GM18861 (cell line): ENCODE measurements at regions not wholly inside any gene's neighbourhood (a gene's known extent, or its start where the extent isn't known, plus 50 kb on each side); places are given as distances from the start of the nearest gene placed in this dataset.

Experiments
- ATAC-seq: cut with Tn5 transposase; IDR thresholded peaks from one replicate; pipeline ENCODE4 v1.9.1; 2021; ENCODE audit not compliant: unreplicated experiment

DNA sequence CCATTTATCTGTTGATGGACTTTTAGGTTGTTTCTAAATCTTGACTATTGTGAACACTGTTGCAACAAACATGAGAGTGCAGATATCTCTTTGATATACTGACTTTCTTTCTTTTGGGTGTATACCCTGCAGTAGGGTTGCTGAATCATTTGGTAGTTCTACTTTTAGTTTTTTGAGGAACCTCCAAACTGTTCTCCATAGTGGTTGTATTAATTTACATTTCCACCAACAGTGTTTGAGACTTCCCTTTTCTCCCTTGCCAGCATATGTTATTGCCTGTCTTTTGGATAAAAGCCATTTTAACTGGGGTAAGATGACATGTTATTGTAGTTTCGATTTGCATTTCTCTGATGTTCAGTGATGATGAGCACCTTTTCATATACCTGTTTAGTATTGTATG is 330.0 kb downstream of the DDX10 start:
- no peak for ATAC-seq

- ATAC-seq = no peak
These were observed 333.0 kb downstream of the DDX10 start for GRCh38 chr11:108997826-108998225.

GRCh38 chr11:109000531-109000930 is 335.7 kb downstream of the DDX10 start:
- ATAC-seq = no peak

DNA sequence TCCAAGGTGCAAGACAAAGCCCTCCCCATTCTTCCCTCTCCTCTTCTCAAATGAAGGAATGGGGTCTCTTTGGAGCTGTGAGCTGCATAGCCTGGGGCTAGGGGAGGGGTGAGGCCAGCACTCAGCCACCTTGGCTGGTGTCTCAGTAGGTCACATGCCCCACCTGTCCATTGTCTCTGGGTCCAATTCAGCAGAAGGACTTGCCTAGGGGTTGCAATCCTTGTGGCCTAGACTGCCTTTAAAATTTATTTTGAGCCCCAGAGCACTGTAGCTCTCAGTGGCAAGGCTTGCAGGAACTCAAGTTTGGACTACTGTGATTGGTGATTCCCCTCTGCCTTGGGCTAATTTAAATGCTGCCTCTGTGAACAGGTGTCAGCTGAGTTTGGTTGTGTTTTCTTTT is 336.7 kb downstream of the DDX10 start:
- no peak for ATAC-seq

GRCh38 chr11:109012991-109013390 is 348.1 kb downstream of the DDX10 start:
- no peak for ATAC-seq

GRCh38 chr11:109015283-109015682 is 350.4 kb downstream of the DDX10 start:
- no peak for ATAC-seq

DNA sequence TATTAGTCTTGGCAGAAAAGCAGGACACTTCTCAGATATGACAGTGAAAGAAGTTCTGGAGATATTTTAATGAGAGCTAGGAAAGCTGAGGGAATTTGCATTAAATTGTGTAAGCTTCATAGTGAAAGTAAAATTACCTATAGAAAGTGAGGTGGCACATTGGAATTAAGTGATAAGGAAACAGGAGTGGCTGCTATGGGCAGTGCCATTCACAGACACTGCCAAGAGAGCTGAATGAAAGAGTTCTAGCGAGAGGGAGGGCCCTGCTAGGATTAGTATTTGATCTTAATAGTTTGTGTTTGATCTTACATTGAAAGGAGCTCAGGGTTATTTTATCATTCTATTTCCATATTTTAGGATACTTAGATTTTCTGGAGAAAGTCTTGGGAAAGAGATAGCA is 351.9 kb downstream of the DDX10 start:
- ATAC-seq = no peak

- ATAC-seq = no peak
These were observed 352.6 kb downstream of the DDX10 start for GRCh38 chr11:109017489-109017888.

GRCh38 chr11:109018639-109019038 is 353.8 kb downstream of the DDX10 start:
- ATAC-seq = no peak

- ATAC-seq = no peak
These were observed 354.6 kb downstream of the DDX10 start for GRCh38 chr11:109019342-109019936.

DNA sequence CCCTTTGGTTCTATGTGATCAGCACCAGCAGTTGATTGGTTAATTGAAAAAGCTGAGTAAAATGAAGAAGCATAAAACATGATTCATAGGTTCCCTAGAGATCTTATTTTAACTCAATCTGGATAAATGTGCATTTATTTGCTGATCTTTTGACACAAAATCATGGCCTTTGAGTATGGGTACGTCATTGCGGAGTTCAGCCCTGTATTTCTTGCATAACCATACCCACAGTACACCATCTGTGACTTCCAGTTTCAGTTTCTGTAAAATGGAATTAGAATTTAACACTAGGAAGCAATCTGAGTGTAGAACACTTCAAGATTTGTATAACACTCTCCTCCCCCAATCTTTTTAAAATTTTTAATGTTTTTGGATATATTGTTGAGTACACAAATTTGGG is 358.2 kb downstream of the DDX10 start:
- no peak for ATAC-seq

- ATAC-seq = no peak
These were observed 362.1 kb downstream of the DDX10 start for GRCh38 chr11:109026891-109027489.

DNA sequence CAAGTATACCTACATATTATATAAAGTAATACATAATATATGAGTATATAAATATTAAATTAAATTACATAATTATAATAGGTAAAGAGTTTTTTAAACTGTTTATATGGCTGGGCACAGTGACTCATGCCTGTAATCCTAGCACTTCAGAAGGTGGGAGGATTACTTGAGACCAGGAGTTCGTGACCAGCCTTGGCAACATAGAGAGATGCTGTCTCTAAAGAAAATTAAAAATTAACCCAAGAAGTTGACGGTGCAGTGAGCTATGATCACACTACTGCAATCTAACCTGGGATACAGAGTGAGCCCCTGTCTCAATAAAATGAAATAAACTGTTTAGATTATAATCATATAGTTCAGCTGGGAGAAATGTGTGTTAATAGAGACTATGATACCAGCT is 363.0 kb downstream of the DDX10 start:
- ATAC-seq = no peak

DNA sequence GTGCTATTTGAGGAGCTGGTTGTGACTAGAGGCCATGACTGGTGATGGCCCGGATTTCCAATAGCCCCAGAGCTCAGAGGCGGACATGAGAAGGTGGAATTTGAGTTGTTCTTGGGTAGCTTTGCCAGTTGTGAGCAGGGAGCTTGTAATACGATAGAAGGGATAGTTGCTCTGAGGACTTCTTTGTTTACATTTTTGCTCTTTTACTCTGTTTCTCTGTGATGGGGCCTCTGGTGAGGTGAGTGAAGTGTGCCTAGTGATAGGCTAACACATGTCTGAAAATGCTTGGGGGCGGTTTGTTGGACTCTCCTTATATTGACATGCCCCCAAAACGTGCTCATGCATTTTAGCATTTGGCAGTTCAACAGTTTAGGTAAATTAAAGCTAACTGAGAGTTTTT is 365.1 kb downstream of the DDX10 start:
- no peak for ATAC-seq

GRCh38 chr11:109033627-109034338 is 368.9 kb downstream of the DDX10 start:
- ATAC-seq = no peak

DNA sequence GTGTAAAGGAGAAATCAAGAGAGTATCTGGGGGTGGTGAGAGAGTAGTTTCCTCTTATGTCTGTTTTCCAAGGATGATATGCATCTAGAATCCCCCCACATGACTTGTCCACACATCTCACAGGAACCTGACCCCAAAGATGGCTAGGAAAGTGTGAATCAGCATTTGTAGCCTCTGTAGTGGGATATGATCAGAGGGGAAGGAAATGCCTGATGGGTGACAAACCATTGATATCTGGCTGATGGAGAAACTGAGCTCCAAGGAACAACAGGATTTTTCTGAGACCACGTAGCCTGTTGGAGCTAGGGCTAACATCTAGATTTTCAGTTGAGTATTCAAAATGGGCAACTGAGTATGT is 369.4 kb downstream of the DDX10 start:
- no peak for ATAC-seq

- no peak for ATAC-seq
These were observed 370.4 kb downstream of the DDX10 start for GRCh38 chr11:109035284-109035683.

DNA sequence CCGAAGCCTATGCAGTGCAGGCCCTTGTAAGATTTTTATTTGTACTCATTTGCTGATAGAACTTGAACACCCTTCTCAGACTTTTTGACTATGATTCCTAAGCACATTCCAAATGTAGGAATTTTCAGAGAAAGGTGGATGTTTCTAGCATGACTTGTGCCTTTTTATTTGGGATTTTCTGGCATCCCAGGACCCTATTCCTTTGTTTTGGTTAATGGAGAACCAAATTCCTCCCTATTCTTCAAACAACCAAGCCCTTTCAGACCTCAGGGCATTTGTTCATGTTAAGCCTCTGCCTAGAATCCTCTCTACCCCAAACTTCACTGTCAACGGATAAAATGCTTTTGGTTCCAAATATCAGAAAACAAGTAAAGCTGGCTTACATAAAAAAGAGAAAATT is 371.1 kb downstream of the DDX10 start:
- ATAC-seq = no peak

DNA sequence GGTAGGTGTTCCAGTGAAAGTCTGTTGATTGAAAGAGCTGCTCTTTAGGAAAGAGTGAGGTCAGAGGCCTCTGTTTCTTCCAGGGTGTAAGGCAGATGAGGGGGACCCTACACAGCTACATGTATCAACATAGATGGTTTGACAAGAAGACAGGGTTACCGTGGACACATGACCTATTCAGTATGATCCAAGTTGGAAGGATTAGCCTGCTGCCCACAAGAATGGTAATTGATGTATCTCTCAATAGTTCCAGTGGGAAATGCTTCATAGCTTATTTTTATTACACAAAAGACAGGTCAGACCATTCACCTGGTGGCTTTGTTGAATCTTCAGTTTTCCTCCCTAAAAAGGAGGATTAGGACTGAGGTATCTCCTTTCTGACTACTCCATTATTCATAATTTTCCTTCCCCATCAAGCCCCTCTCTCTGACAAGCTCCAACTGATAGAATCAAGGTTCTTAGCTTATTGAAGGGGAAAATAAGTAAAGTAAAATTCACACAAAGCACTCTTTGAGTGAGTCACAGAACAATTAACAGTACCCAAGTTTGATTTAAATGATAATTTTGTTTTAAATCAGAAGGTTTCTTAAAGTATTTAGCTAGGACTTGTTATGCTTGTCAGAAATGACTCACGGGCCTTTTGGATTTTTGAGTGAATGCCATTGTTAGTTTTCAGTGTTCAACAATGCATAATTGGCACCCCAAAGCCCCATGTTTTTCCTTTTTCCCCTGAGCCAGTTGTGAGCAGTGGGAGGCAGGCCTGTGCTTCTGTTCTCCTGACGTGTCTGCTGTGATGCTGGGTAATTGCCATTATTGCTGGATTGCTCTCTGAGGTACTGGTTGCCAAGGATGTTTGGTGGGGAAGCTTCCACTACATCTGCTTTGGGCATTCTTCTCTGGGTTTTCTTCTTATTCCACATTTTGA is 373.2 kb downstream of the DDX10 start:
- ATAC-seq = no peak

DNA sequence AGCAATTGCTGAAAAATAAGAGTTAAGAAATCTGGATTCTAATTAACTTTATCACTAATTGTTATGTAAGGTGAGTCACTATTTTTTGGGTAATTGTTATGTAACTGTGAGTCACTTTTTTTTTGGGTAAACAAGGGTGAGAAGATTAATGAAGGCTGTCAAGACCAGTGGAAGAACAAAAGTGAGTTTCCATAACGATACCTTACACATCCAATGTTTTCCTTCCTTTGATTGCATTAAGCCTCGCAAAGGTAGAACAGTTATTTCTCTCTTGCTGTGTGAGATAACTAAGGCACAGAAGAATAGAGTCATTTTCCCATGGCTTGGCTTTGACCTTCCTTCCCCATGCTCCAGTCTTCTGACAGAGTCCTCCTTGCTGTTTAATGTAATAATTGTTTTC is 374.7 kb downstream of the DDX10 start:
- ATAC-seq = no peak

DNA sequence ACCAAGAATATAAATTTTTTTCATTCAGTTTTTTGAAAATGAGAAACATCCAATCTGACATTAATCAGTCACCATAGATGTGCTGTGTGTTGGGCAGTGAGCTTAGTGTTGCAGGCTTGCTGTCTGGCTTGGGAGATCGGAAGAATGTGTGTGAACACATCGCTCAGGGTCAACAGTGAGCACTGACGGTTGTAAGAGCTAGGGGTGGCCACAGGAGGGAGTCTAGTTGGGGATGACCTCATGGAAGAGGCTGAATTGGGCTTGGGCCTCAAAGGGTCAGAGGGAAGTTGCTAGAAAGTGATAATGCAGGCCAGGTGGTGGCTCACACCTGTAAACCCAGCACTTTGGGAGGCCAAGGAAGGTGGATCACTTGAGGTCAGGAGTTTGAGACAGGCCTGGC is 375.4 kb downstream of the DDX10 start:
- ATAC-seq = no peak

DNA sequence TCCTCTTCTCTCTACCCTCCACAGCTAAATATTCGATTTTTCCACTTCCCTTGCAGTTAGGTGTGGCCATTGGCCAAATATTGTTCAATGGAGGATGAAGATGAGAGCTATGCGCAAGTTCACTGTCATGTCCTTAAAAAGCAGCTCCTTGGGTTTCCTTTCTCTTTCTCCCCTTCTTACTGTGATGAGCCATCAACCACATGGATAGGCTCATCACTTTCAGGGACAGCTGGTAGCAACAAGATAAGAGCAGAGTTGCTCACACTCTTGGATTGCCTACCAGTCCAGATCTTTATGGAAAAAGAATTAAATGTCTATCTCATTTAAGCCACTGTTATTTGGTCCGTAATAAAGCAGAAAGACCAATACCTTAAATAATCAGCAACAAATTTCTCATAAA is 377.0 kb downstream of the DDX10 start:
- no peak for ATAC-seq
